Testis (tissue), 2 donors: ENCODE measurements at regions not wholly inside any gene's neighbourhood (a gene's known extent, or its start where the extent isn't known, plus 50 kb on each side); places are given as distances from the start of the nearest gene placed in this dataset.
A peak's percentile ranks its signal among the peaks of the same experiment; 100 is the strongest.

ENCODE experiments used
- DNase-seq: peaks from one replicate; pipeline ENCODE4 v3.0.0-alpha.2; 2019
- H3K27ac ChIP-seq, 2 donors: fragments of 200-600 bp; sonication (generic); one replicate each; pipeline ENCODE4 v1.5.1; 2019
- H3K27me3 ChIP-seq: fragments of 200-600 bp; sonication (generic); one replicate; pipeline ENCODE4 v1.5.1; 2019
- H3K36me3 ChIP-seq: fragments of 200-600 bp; sonication (generic); one replicate; pipeline ENCODE4 v1.5.1; 2017; ENCODE audit warnings: low read depth; ENCODE audit errors: missing control alignments
- H3K4me1 ChIP-seq: fragments of 200-600 bp; sonication (generic); one replicate; pipeline ENCODE4 v1.5.1; 2019
- H3K4me3 ChIP-seq, 2 donors: fragments of 200-600 bp; sonication (generic); one replicate each; pipeline ENCODE4 v1.5.1; 2017 to 2019
- H3K9me3 ChIP-seq: fragments of 200-600 bp; sonication (generic); one replicate; pipeline ENCODE4 v1.5.1; 2017
- CTCF ChIP-seq, 3 experiments: fragments of 450-650 bp in 2 of 3; fragments of 200-600 bp in 1 of 3; sonication (generic) in 1 of 3; IDR thresholded peaks; one replicate each; pipeline ENCODE4 v1.5.1; 2016 to 2019; ENCODE audit warnings: antibody characterized with exemption in 3 of 3, mild to moderate bottlenecking in 2 of 3, moderate library complexity in 1 of 3
- POLR2A ChIP-seq: fragments of 450-650 bp; IDR thresholded peaks from one replicate; pipeline ENCODE4 v1.6.1; 2017; ENCODE audit warnings: antibody characterized with exemption, mild to moderate bottlenecking, moderate library complexity
- WGBS, 2 donors: methylation state at CpG; one replicate each; pipeline ENCODE4 v1.1.5; 2018; 5-methylcytosine and 5-hydroxymethylcytosine counted together
- intact Hi-C: fragments of 100-400 bp; cut with DNase I; formaldehyde crosslinking; loops from one replicate; pipeline ENCODE4 v1.15.1; 2023; ENCODE audit warnings: low total_unique reads

GRCh38 chr22:49394116-49394785 is 433.4 kb downstream of the BRD1 start:
- H3K36me3 ChIP-seq: no peaks in the 10 kb centered on the region
- no peak overlapping the region for H3K27ac ChIP-seq
- no peaks in the 10 kb centered on the region for H3K9me3 ChIP-seq
- no peaks in the 10 kb centered on the region for H3K27me3 ChIP-seq
- intact Hi-C loops: no loop called here
- DNase-seq: peak; percentile 0
- WGBS, 2 donors: 66 to 85% methylated on average over 7 of the region's 7 CpGs
- no peak overlapping the region for H3K4me3 ChIP-seq
- H3K4me1 ChIP-seq: no peaks in the 10 kb centered on the region
- TF ChIP-seq CTCF (IDR thresholded peaks at IDR 0.05): no peak
- TF ChIP-seq POLR2A: no peak

- Histone ChIP-seq H3K27me3 (no peaks in the 10 kb centered on the region), H3K27ac (no peak overlapping the region), H3K36me3 (no peaks in the 10 kb centered on the region), H3K4me1 (no peaks in the 10 kb centered on the region), H3K4me3 (no peak overlapping the region), H3K9me3 (no peaks in the 10 kb centered on the region)
- 92 to 94% methylated on average over 6 to 7 of the region's 7 CpGs for WGBS, 2 donors
- TF ChIP-seq CTCF (IDR thresholded peaks at IDR 0.05) (no peak), POLR2A (no peak)
- DNase-seq: peak; percentile 6
- intact Hi-C loops: no loop called here
These were observed 434.1 kb downstream of the BRD1 start for GRCh38 chr22:49393526-49393925.

- WGBS, 2 donors: 81 to 86% methylated on average over 9 to 12 of the region's 12 CpGs
- intact Hi-C loops: no loop called here
- DNase-seq: peak; percentile 5
- Histone ChIP-seq H3K4me3 (no peak overlapping the region), H3K36me3 (no peaks in the 10 kb centered on the region), H3K27me3 (no peaks in the 10 kb centered on the region), H3K4me1 (no peaks in the 10 kb centered on the region), H3K9me3 (no peaks in the 10 kb centered on the region), H3K27ac (no peak overlapping the region)
- TF ChIP-seq CTCF (IDR thresholded peaks at IDR 0.05) (no peak), POLR2A (no peak)
These were observed 434.7 kb downstream of the BRD1 start for GRCh38 chr22:49392841-49393510.

DNA sequence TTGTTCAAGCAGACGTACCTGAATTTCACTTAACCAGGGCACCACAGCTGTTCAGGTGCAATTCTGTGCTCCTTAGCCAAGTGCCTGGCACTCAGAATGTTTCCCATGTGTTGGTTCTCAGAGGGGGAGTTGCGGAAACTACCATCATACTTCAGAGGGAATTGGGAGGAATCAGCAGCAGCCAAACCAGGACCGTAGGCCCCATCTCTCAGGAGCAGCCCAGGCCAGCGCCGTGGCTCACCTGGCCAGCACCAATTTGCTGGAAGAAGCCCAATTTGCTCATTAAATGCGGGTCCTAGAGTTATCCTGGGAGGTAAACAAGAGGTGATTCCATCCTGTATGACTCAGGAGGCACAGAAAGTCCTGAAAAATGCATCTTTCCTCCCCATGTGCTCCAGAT is 435.4 kb downstream of the BRD1 start:
- no peaks in the 10 kb centered on the region for H3K27me3 ChIP-seq
- H3K9me3 ChIP-seq: no peaks in the 10 kb centered on the region
- H3K4me3 ChIP-seq: no peak overlapping the region
- WGBS, 2 donors: 86 to 93% methylated on average over 3 to 6 of the region's 6 CpGs
- H3K27ac ChIP-seq: no peak overlapping the region
- TF ChIP-seq CTCF (IDR thresholded peaks at IDR 0.05): no peak
- no peak for TF ChIP-seq POLR2A
- H3K4me1 ChIP-seq: no peaks in the 10 kb centered on the region
- no peak for DNase-seq
- intact Hi-C loops: no loop called here
- no peaks in the 10 kb centered on the region for H3K36me3 ChIP-seq

GRCh38 chr22:49391436-49391835 is 436.2 kb downstream of the BRD1 start:
- 83 to 96% methylated on average over 5 to 18 of the region's 18 CpGs for WGBS, 2 donors
- Histone ChIP-seq H3K27ac (no peak overlapping the region), H3K9me3 (no peaks in the 10 kb centered on the region), H3K4me3 (no peak overlapping the region), H3K4me1 (no peaks in the 10 kb centered on the region), H3K36me3 (no peaks in the 10 kb centered on the region), H3K27me3 (no peaks in the 10 kb centered on the region)
- TF ChIP-seq CTCF (IDR thresholded peaks at IDR 0.05): no peak
- TF ChIP-seq POLR2A: no peak
- DNase-seq: peak; percentile 2
- intact Hi-C loops: no loop called here
